ENCODE measurements at regions not wholly inside any gene's neighbourhood (a gene's known extent, or its start where the extent isn't known, plus 50 kb on each side); places are given as distances from the start of the nearest gene placed in this dataset.

- TF ChIP-seq POLR2A (IDR thresholded peaks at IDR 0.05), result no peak
- no peak for TF ChIP-seq CTCF (IDR thresholded peaks at IDR 0.05)
- TF ChIP-seq POLR2AphosphoS5 (IDR thresholded peaks at IDR 0.05), result no peak
Measured at GRCh38 chr10:124336186-124336585, 82.5 kb downstream of the OAT start.

All from sigmoid colon (tissue), 4 donors.